ENCODE measurements at regions not wholly inside any gene's neighbourhood (a gene's known extent, or its start where the extent isn't known, plus 50 kb on each side); places are given as distances from the start of the nearest gene placed in this dataset.

DNA sequence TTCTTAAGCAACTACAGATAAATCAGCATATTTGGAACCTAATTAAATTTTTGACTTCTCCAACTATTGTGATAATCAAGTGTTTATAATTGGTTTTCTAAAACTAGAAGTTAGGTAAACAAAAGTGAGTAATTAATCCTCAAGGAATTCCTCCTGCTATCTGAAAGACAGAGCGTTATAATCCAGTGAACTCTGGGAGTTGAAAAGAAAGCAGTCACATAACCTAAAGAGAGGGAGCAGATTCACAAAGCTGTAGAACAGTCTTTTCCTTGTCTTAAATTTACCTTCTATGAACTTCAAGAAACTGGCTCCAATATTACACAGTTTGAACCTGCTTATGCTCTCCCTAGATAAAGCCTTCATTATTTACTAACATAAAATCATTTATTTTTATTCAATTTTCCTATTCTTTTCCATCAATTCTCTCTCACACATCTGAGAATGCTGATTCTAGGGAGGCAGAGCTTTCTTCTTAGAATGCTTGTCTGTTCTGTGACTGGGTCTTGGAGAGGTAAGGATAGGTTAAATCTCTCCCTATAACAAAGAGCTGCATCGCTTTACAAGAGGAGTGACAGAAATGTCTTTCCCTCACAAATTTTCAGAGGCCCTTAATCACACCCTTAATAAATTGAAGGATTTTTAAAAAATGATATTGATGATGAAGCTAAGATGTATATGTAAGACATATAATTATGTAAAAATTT lies 132.8 kb downstream of the TUSC7 start:
- Mint-ChIP-seq H3K9me3 (no peaks in the 10 kb centered on the region), H3K4me1 (no peaks in the 10 kb centered on the region), H3K27me3 (no peaks in the 10 kb centered on the region), H3K4me3 (no peak overlapping the region), H3K36me3 (ENCODE audit: low read depth) (no peaks in the 10 kb centered on the region), H3K27ac (no peak overlapping the region)
- DNase-seq (no peak), ATAC-seq (ENCODE audit: low read depth) (no peak)
- CTCF ChIA-PET, result no interaction called here
- TF ChIP-seq, protein P1, sequence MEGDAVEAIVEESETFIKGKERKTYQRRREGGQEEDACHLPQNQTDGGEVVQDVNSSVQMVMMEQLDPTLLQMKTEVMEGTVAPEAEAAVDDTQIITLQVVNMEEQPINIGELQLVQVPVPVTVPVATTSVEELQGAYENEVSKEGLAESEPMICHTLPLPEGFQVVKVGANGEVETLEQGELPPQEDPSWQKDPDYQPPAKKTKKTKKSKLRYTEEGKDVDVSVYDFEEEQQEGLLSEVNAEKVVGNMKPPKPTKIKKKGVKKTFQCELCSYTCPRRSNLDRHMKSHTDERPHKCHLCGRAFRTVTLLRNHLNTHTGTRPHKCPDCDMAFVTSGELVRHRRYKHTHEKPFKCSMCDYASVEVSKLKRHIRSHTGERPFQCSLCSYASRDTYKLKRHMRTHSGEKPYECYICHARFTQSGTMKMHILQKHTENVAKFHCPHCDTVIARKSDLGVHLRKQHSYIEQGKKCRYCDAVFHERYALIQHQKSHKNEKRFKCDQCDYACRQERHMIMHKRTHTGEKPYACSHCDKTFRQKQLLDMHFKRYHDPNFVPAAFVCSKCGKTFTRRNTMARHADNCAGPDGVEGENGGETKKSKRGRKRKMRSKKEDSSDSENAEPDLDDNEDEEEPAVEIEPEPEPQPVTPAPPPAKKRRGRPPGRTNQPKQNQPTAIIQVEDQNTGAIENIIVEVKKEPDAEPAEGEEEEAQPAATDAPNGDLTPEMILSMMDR (IDR thresholded peaks at IDR 0.05), result no peak
- POLR2A ChIA-PET, result no interaction called here
- intact Hi-C loops (cut with micrococcal nuclease), result no loop called here

DNA sequence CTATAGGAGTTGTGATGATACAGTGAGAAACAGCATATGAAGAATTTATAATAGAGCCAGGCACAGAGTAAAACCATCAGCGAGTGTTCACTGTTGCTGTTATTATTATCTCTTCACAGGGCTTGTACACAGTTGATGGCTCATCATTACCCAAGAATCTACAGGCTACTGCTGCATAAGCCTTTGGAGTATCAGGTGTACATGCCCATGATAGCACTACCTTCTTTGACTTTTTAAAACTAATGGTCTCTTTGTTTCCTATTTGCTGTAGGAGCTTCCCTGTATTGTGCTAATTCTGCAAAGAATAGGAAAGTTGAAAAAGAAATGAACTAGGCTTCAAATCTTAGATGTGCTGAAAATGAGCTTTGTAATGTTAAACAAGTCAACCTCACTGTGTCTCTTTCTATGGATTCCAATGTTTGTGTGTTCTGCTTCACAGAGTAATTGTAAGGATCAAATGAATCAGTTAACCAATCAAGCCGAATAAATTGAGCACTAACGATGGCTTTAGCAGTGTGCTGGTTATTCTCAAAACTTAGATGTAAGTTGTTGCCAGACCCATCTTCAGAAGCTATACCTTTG lies 138.8 kb downstream of the TUSC7 start:
- Mint-ChIP-seq H3K9me3 (peaks cover 3% of the 10 kb centered on the region), H3K36me3 (ENCODE audit: low read depth) (no peaks in the 10 kb centered on the region), H3K4me1 (no peaks in the 10 kb centered on the region), H3K27me3 (peaks cover 2% of the 10 kb centered on the region), H3K4me3 (no peak overlapping the region), H3K27ac (no peak overlapping the region)
- ATAC-seq (ENCODE audit: low read depth) (no peak), DNase-seq (no peak)
- intact Hi-C loops (cut with micrococcal nuclease), result no loop called here
- CTCF ChIA-PET, result no interaction called here
- POLR2A ChIA-PET, result no interaction called here
- TF ChIP-seq, protein P1 (IDR thresholded peaks at IDR 0.05), result no peak

DNA sequence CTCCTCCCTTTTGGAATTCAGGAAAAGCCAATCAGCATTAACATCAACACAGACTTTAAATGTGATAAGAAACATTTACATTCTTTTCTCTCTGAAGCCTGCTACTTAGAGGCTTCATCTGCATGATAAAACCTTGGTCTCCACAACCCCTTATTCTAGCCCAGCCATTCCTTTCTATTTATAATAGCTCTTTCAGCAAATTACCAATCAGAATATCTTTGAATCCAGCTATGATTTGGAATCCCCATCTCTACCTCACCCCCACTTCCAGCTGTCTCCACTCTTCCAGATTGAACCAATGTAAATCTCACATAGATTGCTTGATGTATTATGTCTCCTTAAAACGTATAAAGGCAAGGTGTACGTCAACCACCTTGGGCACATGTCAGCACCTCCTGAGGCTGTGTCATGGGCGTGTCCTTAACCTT lies 139.7 kb downstream of the TUSC7 start:
- Mint-ChIP-seq H3K36me3 (ENCODE audit: low read depth) (no peaks in the 10 kb centered on the region), H3K4me3 (no peak overlapping the region), H3K9me3 (peaks cover 3% of the 10 kb centered on the region), H3K4me1 (no peaks in the 10 kb centered on the region), H3K27ac (no peak overlapping the region), H3K27me3 (peaks cover 2% of the 10 kb centered on the region)
- DNase-seq (no peak), ATAC-seq (ENCODE audit: low read depth) (no peak)
- ChIA-PET CTCF (no interaction called here), POLR2A (no interaction called here)
- TF ChIP-seq, protein P1 (IDR thresholded peaks at IDR 0.05), result no peak
- intact Hi-C loops (cut with micrococcal nuclease), result no loop called here

DNA sequence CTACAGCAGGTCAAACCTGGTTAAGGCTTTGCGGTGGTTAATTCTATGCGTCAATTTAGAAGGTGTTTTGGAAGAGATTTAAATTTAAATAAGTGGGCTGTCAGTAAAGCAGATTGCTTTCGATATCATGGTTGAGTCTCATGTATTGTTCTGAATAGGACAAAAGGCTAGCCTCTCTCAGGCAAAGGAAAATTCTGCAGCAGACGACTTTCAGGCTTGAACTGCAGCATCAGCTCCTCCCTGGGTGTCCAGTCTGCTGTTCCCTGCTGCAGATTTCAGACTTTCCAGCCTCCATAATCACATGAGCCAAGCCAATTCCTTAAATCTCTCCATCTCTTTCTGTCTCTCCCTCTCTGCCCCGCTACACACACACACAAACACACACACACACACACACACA lies 143.2 kb downstream of the TUSC7 start:
- H3K4me3 Mint-ChIP-seq, result no peak overlapping the region
- ChIA-PET CTCF (no interaction called here), POLR2A (no interaction called here)
- ATAC-seq (ENCODE audit: low read depth) (no peak), DNase-seq (no peak)
- no peak overlapping the region for H3K27ac Mint-ChIP-seq
- peaks cover 3% of the 10 kb centered on the region for H3K9me3 Mint-ChIP-seq
- intact Hi-C loops (cut with micrococcal nuclease), result no loop called here
- H3K4me1 Mint-ChIP-seq, result no peaks in the 10 kb centered on the region
- TF ChIP-seq, protein P1 (IDR thresholded peaks at IDR 0.05), result no peak
- H3K27me3 Mint-ChIP-seq, result peaks cover 3% of the 10 kb centered on the region
- no peaks in the 10 kb centered on the region for H3K36me3 Mint-ChIP-seq (ENCODE audit: low read depth)

DNA sequence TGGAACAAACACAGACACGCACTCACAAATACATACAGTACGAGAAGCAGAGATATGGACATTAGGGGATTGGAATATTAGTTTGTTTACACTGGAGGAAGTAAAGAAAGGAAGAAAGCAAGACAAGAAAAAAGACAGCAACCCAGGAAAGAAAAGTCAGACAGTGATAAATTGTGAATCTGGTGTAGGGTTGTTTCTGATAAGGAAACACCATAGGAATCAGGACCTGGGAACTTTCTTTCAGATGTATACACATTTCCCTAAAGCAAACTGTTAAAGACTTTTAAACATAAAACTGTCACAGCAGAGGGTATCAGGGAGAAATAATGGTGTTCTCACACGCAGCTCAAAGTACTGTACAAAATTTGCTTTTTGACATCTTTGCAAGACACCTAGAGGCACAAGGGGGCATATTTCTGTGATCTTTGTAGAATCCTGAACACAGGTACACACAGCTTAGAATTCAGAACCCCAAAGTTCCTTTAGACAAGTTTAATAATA lies 153.7 kb downstream of the TUSC7 start:
- no peaks in the 10 kb centered on the region for H3K9me3 Mint-ChIP-seq
- no peak for ATAC-seq (ENCODE audit: low read depth)
- no peak overlapping the region for H3K27ac Mint-ChIP-seq
- TF ChIP-seq, protein P1 (IDR thresholded peaks at IDR 0.05), result no peak
- CTCF ChIA-PET, result interaction anchor here (0.5 kb wide), 1 partner anchor 663 kb away, joined by 4 read pairs; no protein-coding TSS in a partner anchor
- intact Hi-C loops (cut with micrococcal nuclease), result no loop called here
- no peaks in the 10 kb centered on the region for H3K27me3 Mint-ChIP-seq
- no peak for DNase-seq
- H3K36me3 Mint-ChIP-seq (ENCODE audit: low read depth), result no peaks in the 10 kb centered on the region
- H3K4me1 Mint-ChIP-seq, result no peaks in the 10 kb centered on the region
- POLR2A ChIA-PET, result no interaction called here
- no peak overlapping the region for H3K4me3 Mint-ChIP-seq
